Neural progenitor cell (in vitro differentiated cells): ENCODE measurements at regions not wholly inside any gene's neighbourhood (a gene's known extent, or its start where the extent isn't known, plus 50 kb on each side); places are given as distances from the start of the nearest gene placed in this dataset.

Experiments
- EZH2 ChIP-seq: fragments of 200-600 bp; sonication (generic); IDR thresholded peaks from 2 replicates; pipeline ENCODE4 v1.6.1; 2017; ENCODE audit warnings: antibody characterized with exemption, mild to moderate bottlenecking, moderate library complexity
- EZH2phosphoT487 ChIP-seq: fragments of 200-600 bp; sonication (generic); IDR thresholded peaks from 2 replicates; pipeline ENCODE4 v1.6.1; 2017; ENCODE audit warnings: antibody characterized with exemption
- TF ChIP-seq, protein P1 (sequence below): fragments of 200-600 bp; sonication (generic); IDR thresholded peaks from 2 replicates; pipeline ENCODE4 v1.5.1; 2017; ENCODE audit warnings: antibody characterized with exemption, mild to moderate bottlenecking

GRCh38 chr1:190011585-190011984 lies 466.1 kb downstream of the BRINP3 start:
- TF ChIP-seq, protein P1, sequence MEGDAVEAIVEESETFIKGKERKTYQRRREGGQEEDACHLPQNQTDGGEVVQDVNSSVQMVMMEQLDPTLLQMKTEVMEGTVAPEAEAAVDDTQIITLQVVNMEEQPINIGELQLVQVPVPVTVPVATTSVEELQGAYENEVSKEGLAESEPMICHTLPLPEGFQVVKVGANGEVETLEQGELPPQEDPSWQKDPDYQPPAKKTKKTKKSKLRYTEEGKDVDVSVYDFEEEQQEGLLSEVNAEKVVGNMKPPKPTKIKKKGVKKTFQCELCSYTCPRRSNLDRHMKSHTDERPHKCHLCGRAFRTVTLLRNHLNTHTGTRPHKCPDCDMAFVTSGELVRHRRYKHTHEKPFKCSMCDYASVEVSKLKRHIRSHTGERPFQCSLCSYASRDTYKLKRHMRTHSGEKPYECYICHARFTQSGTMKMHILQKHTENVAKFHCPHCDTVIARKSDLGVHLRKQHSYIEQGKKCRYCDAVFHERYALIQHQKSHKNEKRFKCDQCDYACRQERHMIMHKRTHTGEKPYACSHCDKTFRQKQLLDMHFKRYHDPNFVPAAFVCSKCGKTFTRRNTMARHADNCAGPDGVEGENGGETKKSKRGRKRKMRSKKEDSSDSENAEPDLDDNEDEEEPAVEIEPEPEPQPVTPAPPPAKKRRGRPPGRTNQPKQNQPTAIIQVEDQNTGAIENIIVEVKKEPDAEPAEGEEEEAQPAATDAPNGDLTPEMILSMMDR: no peak
- TF ChIP-seq EZH2phosphoT487: no peak
- TF ChIP-seq EZH2: no peak
